ENCODE measurements at regions not wholly inside any gene's neighbourhood (a gene's known extent, or its start where the extent isn't known, plus 50 kb on each side); places are given as distances from the start of the nearest gene placed in this dataset.

DNA sequence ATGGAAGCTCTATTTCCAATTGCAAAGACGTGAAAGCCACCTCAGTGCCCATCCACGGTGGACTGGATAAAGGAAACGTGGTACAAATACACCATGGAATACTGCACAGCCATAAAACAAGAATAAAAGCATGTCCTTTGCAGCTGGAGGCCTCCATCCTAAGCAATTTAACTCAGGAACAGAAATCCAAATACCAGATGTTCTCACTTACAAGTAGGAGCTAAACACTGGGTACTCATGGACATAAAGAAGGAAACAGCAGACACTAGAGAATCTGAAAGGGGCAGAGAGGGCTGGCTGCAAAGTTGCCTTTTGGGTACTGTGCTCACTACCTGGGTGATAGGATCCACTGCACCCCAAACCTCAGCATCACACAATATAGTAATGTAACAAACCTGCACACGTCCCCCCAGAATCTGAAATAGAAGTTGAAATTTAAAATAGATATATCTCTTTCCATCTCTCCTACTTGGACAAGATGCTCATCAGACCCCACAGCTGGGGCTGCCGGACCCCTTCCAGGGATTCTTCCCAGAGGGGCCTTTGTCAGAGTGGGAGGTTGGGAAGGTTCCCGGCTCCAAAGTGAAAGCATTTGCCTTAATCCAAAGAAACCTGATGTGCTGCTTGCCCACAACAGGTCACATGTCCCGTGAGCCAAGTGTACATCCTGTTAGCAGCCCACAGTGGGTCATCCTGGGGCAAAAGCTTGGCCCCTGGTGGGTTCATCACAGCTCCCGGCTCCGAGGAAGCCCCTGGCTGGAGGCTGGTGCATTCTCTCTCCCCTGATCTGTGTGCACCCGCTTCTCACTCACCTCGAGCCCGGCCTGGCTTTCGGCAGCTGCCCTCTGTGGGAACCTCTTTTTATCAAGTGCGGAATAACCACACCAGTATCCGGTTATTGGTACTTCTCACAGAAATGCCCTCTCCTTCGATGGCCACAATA lies 172.3 kb upstream of the PPP2R2D start:
- 75% methylated on average over 15 of the region's 16 CpGs for WGBS
- peaks cover 0 to 15% (median 13%) of the 10 kb centered on the region in 4 donors for H3K4me1 ChIP-seq
- H3K27ac ChIP-seq (replicated peaks in 1 of 4), result no peak overlapping the region
- no peaks in the 10 kb centered on the region for H3K27me3 ChIP-seq
- H3K4me3 ChIP-seq, result no peak overlapping the region
- no peaks in the 10 kb centered on the region for H3K36me3 ChIP-seq
- H3K9me3 ChIP-seq, result peaks cover 0 to 17% (median 10%) of the 10 kb centered on the region in 4 donors
- TF ChIP-seq POLR2A (IDR thresholded peaks at IDR 0.05; ENCODE audit: low read depth) (no peak), POLR2AphosphoS5 (IDR thresholded peaks at IDR 0.05) (no peak), CTCF (IDR thresholded peaks at IDR 0.05) (no peak), EP300 (IDR thresholded peaks at IDR 0.05) (no peak)
- intact Hi-C loops (cut with DNase I), result no loop called here
- DNase-seq (ENCODE audit: extremely low spot score), result no peak

GRCh38 chr10:131729361-131729760 lies 171.4 kb upstream of the PPP2R2D start:
- no peaks in the 10 kb centered on the region for H3K27me3 ChIP-seq
- intact Hi-C loops (cut with DNase I), result no loop called here
- no peak overlapping the region for H3K27ac ChIP-seq (replicated peaks in 1 of 4)
- H3K9me3 ChIP-seq, result peaks cover 0 to 19% (median 10%) of the 10 kb centered on the region in 4 donors
- no peak overlapping the region for H3K4me3 ChIP-seq
- H3K4me1 ChIP-seq, result peaks cover 0 to 15% (median 13%) of the 10 kb centered on the region in 4 donors
- no peak for TF ChIP-seq POLR2A (IDR thresholded peaks at IDR 0.05; ENCODE audit: low read depth)
- TF ChIP-seq POLR2AphosphoS5 (IDR thresholded peaks at IDR 0.05), result no peak
- TF ChIP-seq CTCF (IDR thresholded peaks at IDR 0.05), result no peak
- TF ChIP-seq EP300 (IDR thresholded peaks at IDR 0.05), result no peak
- no peaks in the 10 kb centered on the region for H3K36me3 ChIP-seq
- no peak for DNase-seq (ENCODE audit: extremely low spot score)
- 75% methylated on average over 6 of the region's 6 CpGs for WGBS

DNA sequence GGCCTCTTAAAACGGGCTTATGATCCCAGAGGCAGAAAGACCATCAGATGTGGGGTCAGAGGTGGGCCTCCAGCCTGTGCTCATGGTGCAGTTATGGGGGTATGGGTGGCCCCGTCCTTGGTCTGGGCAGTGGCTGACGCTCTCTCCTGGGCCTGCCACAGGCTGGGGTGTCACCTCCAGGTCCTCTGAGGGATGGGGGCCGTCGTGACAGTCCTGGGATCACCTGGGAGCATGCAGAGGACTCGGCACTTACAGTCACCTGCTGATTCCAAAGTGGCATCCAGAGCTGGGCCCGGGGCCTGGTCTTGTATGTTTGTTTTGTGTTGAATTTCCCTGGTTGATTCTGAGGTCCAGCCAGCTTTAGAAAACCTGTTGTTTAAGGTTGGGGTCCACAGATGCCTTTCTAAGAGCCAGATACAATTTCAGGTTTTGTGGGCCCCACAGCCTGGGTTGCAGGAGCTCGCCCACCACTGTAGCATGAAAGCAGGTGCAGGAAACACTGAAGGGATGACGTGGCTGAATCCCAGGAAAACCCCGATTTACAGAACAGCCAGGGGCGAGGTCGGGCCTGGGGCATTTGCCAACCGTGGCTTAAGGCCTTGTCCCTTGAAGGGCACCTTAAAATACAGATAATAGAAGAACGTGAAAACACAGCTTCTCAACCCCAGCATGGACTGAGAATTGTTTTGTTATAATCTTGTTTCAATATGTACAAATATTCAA lies 170.7 kb upstream of the PPP2R2D start:
- 87% methylated on average over 12 of the region's 14 CpGs for WGBS
- Histone ChIP-seq H3K27ac (replicated peaks in 1 of 4) (no peak overlapping the region), H3K4me3 (no peak overlapping the region), H3K36me3 (no peaks in the 10 kb centered on the region), H3K9me3 (peaks cover 0 to 19% (median 10%) of the 10 kb centered on the region in 4 donors), H3K4me1 (peaks cover 0 to 15% (median 13%) of the 10 kb centered on the region in 4 donors), H3K27me3 (no peaks in the 10 kb centered on the region)
- no peak for TF ChIP-seq POLR2AphosphoS5 (IDR thresholded peaks at IDR 0.05)
- TF ChIP-seq CTCF (IDR thresholded peaks at IDR 0.05), result no peak
- TF ChIP-seq POLR2A (IDR thresholded peaks at IDR 0.05; ENCODE audit: low read depth), result no peak
- TF ChIP-seq EP300 (IDR thresholded peaks at IDR 0.05), result no peak
- no peak for DNase-seq (ENCODE audit: extremely low spot score)
- intact Hi-C loops (cut with DNase I), result no loop called here

GRCh38 chr10:131730771-131731497 lies 169.9 kb upstream of the PPP2R2D start:
- WGBS, result 89% methylated on average over 18 of the region's 18 CpGs
- intact Hi-C loops (cut with DNase I), result no loop called here
- peaks cover 0 to 19% (median 10%) of the 10 kb centered on the region in 4 donors for H3K9me3 ChIP-seq
- peaks cover 0 to 10% (median 8%) of the 10 kb centered on the region in 4 donors for H3K4me1 ChIP-seq
- H3K4me3 ChIP-seq, result no peak overlapping the region
- H3K36me3 ChIP-seq, result no peaks in the 10 kb centered on the region
- no peak overlapping the region for H3K27ac ChIP-seq (replicated peaks in 1 of 4)
- no peak for DNase-seq (ENCODE audit: extremely low spot score)
- TF ChIP-seq POLR2A (IDR thresholded peaks at IDR 0.05; ENCODE audit: low read depth), result no peak
- TF ChIP-seq POLR2AphosphoS5 (IDR thresholded peaks at IDR 0.05), result no peak
- no peak for TF ChIP-seq EP300 (IDR thresholded peaks at IDR 0.05)
- TF ChIP-seq CTCF (IDR thresholded peaks at IDR 0.05), result no peak
- H3K27me3 ChIP-seq, result no peaks in the 10 kb centered on the region
